ENCODE measurements at regions not wholly inside any gene's neighbourhood (a gene's known extent, or its start where the extent isn't known, plus 50 kb on each side); places are given as distances from the start of the nearest gene placed in this dataset.

DNA sequence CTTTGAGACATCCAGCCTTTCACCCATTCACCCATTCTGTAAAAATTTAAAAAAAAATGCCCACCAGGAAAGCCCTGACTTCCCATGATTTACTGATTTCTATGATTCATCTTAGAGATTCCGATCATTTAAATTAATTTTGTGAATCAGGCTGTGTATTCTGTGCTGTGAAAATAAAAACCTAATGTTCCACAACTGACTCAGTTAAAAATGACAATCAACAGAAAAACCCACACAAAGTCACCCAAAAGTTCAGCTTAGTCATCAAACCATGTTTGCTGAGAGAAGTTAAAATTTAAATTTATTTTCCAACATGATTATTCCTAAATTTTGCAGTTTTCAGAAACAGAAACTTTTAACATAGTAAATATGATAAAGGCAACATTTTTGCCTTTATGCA, 509.9 kb downstream of the TENT5A start:
- TF ChIP-seq ZNF239 (tag by site-specific recombination; IDR thresholded peaks at IDR 0.05): no peak
- TF ChIP-seq ZNF311 (tag by site-specific recombination; IDR thresholded peaks at IDR 0.05; ENCODE audit: borderline replicate concordance): no peak
- TF ChIP-seq ZNF335 (tag by site-specific recombination; conservative IDR thresholded peaks at IDR 0.05): no peak
- TF ChIP-seq, protein P1, sequence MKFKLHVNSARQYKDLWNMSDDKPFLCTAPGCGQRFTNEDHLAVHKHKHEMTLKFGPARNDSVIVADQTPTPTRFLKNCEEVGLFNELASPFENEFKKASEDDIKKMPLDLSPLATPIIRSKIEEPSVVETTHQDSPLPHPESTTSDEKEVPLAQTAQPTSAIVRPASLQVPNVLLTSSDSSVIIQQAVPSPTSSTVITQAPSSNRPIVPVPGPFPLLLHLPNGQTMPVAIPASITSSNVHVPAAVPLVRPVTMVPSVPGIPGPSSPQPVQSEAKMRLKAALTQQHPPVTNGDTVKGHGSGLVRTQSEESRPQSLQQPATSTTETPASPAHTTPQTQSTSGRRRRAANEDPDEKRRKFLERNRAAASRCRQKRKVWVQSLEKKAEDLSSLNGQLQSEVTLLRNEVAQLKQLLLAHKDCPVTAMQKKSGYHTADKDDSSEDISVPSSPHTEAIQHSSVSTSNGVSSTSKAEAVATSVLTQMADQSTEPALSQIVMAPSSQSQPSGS (tag by site-specific recombination; IDR thresholded peaks at IDR 0.05; ENCODE audit: low read depth): no peak
- TF ChIP-seq, protein P2, sequence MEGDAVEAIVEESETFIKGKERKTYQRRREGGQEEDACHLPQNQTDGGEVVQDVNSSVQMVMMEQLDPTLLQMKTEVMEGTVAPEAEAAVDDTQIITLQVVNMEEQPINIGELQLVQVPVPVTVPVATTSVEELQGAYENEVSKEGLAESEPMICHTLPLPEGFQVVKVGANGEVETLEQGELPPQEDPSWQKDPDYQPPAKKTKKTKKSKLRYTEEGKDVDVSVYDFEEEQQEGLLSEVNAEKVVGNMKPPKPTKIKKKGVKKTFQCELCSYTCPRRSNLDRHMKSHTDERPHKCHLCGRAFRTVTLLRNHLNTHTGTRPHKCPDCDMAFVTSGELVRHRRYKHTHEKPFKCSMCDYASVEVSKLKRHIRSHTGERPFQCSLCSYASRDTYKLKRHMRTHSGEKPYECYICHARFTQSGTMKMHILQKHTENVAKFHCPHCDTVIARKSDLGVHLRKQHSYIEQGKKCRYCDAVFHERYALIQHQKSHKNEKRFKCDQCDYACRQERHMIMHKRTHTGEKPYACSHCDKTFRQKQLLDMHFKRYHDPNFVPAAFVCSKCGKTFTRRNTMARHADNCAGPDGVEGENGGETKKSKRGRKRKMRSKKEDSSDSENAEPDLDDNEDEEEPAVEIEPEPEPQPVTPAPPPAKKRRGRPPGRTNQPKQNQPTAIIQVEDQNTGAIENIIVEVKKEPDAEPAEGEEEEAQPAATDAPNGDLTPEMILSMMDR (tag by site-specific recombination; IDR thresholded peaks at IDR 0.05): no peak
